Gastroesophageal sphincter (tissue), 4 donors: ENCODE measurements at regions not wholly inside any gene's neighbourhood (a gene's known extent, or its start where the extent isn't known, plus 50 kb on each side); places are given as distances from the start of the nearest gene placed in this dataset.

ENCODE experiments used
- ATAC-seq: fragments of 150-250 bp; one replicate; pipeline ENCODE4 v1.9.1; 2016; ENCODE audit warnings: mild to moderate bottlenecking, moderate library complexity
- H3K27ac ChIP-seq, 4 donors: fragments of 200-600 bp; sonication (generic) in 3 of 4; 1 replicate in 3 of 4; 2 replicates in 1 of 4; pipeline ENCODE4 v1.5.1; 2016 to 2019
- H3K27me3 ChIP-seq: fragments of 200-600 bp; sonication (generic); one replicate; pipeline ENCODE4 v1.5.1; 2019
- H3K36me3 ChIP-seq, 2 donors: fragments of 200-600 bp; sonication (generic); one replicate each; pipeline ENCODE4 v1.5.1; 2019; ENCODE audit warnings: control low read depth in 1 of 2
- H3K4me1 ChIP-seq, 3 donors: fragments of 200-600 bp; sonication (generic); 1 replicate in 2 of 3; 2 replicates in 1 of 3; pipeline ENCODE4 v1.5.1; 2016 to 2019; ENCODE audit warnings: control low read depth in 2 of 3
- H3K4me3 ChIP-seq, 2 donors: fragments of 200-600 bp; sonication (generic); one replicate each; pipeline ENCODE4 v1.5.1; 2019; ENCODE audit warnings: mild to moderate bottlenecking in 1 of 2, moderate library complexity in 1 of 2
- H3K9me3 ChIP-seq, 3 donors: fragments of 200-600 bp; sonication (generic); one replicate each; pipeline ENCODE4 v1.5.1; 2017 to 2019; ENCODE audit warnings: control low read depth in 2 of 3
- EP300 ChIP-seq: sonication (generic); formaldehyde crosslinking; IDR thresholded peaks from one replicate; pipeline ENCODE4 v1.6.1; 2017; ENCODE audit warnings: antibody characterized with exemption, mild to moderate bottlenecking
- POLR2A ChIP-seq, 2 donors: fragments of 450-650 bp; IDR thresholded peaks; one replicate each; pipeline ENCODE4 v1.6.1; 2017; ENCODE audit warnings: antibody characterized with exemption in 2 of 2, mild to moderate bottlenecking in 2 of 2, moderate library complexity in 1 of 2
- POLR2AphosphoS5 ChIP-seq: sonication (generic); formaldehyde crosslinking; IDR thresholded peaks from one replicate; pipeline ENCODE4 v1.6.1; 2017; ENCODE audit warnings: antibody characterized with exemption
- WGBS, 2 donors: methylation state at CpG; one replicate each; pipeline ENCODE4 v1.1.5; 2018; ENCODE audit warnings: low coverage in 1 of 2; 5-methylcytosine and 5-hydroxymethylcytosine counted together
- small RNA-seq, 4 donors: library from RNA; depleted of rRNA; stranded (forward); fragments of <200 nt; gene quantifications; one replicate each; pipeline ENCODE3, GENCODE V24; 2016
- TF ChIP-seq, protein P1 (sequence below), 4 experiments: fragments of 200-600 bp in 2 of 4; fragments of 450-650 bp in 2 of 4; sonication (generic) in 1 of 4; IDR thresholded peaks; one replicate each; pipeline ENCODE4 v1.5.1; 2017 to 2019; ENCODE audit warnings: antibody characterized with exemption in 4 of 4, mild to moderate bottlenecking in 2 of 4, moderate library complexity in 2 of 4

DNA sequence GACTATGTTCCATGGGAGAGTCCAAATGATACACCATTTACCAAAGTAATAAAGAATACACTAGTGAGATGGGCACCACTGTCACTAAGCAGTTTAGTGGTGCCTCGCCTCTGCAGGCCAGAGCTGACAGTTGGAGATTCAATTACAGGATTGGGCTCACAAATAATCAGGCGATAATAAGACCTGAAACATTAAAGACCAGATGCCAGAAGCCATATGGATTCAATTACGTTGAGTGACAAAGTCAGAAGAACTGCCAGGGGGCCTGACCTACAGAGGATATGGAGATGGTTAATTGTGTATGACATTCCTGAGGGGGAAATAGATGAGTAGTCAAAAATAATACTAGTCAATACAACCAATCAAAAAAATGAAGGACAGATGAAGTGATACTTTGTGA, 65.2 kb upstream of the ST6GALNAC5 start:
- Histone ChIP-seq H3K4me1 (no peaks in the 10 kb centered on the region), H3K9me3 (no peaks in the 10 kb centered on the region), H3K36me3 (no peaks in the 10 kb centered on the region), H3K27ac (no peak overlapping the region), H3K27me3 (no peaks in the 10 kb centered on the region), H3K4me3 (no peak overlapping the region)
- TF ChIP-seq, protein P1, sequence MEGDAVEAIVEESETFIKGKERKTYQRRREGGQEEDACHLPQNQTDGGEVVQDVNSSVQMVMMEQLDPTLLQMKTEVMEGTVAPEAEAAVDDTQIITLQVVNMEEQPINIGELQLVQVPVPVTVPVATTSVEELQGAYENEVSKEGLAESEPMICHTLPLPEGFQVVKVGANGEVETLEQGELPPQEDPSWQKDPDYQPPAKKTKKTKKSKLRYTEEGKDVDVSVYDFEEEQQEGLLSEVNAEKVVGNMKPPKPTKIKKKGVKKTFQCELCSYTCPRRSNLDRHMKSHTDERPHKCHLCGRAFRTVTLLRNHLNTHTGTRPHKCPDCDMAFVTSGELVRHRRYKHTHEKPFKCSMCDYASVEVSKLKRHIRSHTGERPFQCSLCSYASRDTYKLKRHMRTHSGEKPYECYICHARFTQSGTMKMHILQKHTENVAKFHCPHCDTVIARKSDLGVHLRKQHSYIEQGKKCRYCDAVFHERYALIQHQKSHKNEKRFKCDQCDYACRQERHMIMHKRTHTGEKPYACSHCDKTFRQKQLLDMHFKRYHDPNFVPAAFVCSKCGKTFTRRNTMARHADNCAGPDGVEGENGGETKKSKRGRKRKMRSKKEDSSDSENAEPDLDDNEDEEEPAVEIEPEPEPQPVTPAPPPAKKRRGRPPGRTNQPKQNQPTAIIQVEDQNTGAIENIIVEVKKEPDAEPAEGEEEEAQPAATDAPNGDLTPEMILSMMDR (IDR thresholded peaks at IDR 0.05): no peak
- TF ChIP-seq POLR2AphosphoS5 (no peak), EP300 (no peak), POLR2A (IDR thresholded peaks at IDR 0.05) (no peak)
- WGBS, 2 donors: 83 to 87% methylated on average over 2 to 3 of the region's 3 CpGs
- no peak for ATAC-seq

DNA sequence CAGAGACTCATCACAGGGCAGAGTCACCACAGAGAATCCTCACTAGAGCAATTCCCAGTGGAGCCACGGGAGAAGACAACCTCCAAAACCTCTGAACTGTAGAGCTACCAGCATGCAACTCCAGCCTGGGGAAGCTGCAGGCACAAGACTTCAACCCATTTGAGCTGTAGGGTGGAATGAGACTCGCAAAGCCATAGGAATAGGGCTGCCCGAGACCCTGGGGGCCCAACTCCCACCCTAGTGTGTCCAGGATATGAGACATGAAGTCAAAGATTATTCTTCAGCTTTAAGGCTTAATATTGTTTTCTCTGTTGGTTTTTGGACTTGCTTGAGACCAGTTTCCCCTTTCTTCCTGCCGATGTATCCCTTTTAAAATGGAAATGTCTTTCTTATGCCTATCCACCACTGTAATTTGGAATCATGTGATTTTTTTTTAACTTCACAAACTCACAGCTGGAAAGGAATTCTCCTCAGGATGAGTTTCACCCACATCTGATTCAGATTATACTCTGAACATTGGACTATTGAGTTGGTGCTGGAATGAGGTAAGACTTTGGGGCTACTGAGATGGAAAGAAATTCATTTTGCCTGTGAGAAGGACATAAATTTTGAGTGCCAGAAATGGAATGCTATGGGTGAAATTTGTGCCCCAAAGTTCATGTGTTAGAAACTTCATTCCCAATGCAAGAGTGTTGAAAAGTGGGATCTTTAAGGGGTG, 59.6 kb upstream of the ST6GALNAC5 start:
- Histone ChIP-seq H3K4me3 (no peak overlapping the region), H3K9me3 (no peaks in the 10 kb centered on the region), H3K27me3 (no peaks in the 10 kb centered on the region), H3K36me3 (no peaks in the 10 kb centered on the region), H3K27ac (no peak overlapping the region), H3K4me1 (no peaks in the 10 kb centered on the region)
- no peak for ATAC-seq
- TF ChIP-seq EP300 (no peak), POLR2AphosphoS5 (no peak), POLR2A (IDR thresholded peaks at IDR 0.05) (no peak)
- TF ChIP-seq, protein P1 (IDR thresholded peaks at IDR 0.05): no peak
- WGBS, 2 donors: 91 to 92% methylated on average over 1 to 2 of the region's 4 CpGs

Small RNA genes lying in the stretch of these regions (small RNA-seq; reads per million reads assigned to genes)
- 0 reads per million in 4 donors for gene RNU6-161P
